Type B pancreatic cell (in vitro differentiated cells): ENCODE measurements at regions not wholly inside any gene's neighbourhood (a gene's known extent, or its start where the extent isn't known, plus 50 kb on each side); places are given as distances from the start of the nearest gene placed in this dataset.

Source experiments
- DNase-seq: peaks from one replicate; pipeline ENCODE4 v3.0.0; 2021; ENCODE audit warnings: mixed read lengths; ENCODE audit not compliant: unreplicated experiment; ENCODE audit errors: extremely low spot score
- H3K27ac Mint-ChIP-seq: 2 replicates; pipeline ENCODE4 v1.8.0; 2021; ENCODE audit warnings: mild to moderate bottlenecking, mixed read lengths
- H3K27me3 Mint-ChIP-seq: 2 replicates; pipeline ENCODE4 v1.8.0; 2021; ENCODE audit warnings: mixed read lengths
- H3K36me3 Mint-ChIP-seq: 2 replicates; pipeline ENCODE4 v1.8.0; 2021; ENCODE audit warnings: mixed read lengths
- H3K4me1 Mint-ChIP-seq: one replicate; pipeline ENCODE4 v1.8.0; 2021; ENCODE audit warnings: mixed read lengths; ENCODE audit not compliant: unreplicated experiment
- H3K4me3 Mint-ChIP-seq: 2 replicates; pipeline ENCODE4 v1.8.0; 2021; ENCODE audit warnings: mild to moderate bottlenecking, mixed read lengths
- H3K9me3 Mint-ChIP-seq: 2 replicates; pipeline ENCODE4 v1.8.0; 2021; ENCODE audit warnings: mixed read lengths
- TF ChIP-seq, protein P1 (sequence below): fragments of 200-600 bp; sonication (generic); conservative IDR thresholded peaks from 2 replicates; pipeline ENCODE4 v1.5.0; 2021; ENCODE audit warnings: antibody characterized with exemption, mild to moderate bottlenecking

DNA sequence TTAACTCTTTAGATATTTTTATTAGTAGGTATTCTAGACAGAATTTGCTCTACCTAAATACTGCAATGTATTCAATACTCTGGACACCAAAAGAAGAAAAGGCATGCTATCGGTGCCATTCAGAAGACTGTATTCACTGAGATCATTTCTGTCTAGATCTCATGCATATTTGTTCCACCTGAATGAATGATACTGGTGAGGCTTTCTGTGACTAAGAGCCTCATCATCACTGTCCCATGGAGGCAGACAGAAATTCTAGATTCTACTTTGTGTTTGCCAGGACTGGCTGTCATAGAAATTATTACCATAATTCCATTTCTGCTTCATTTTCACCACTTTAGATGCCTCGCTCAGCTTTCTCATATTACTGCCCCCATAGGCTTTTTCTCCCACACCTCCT lies 340.7 kb downstream of the MBD2 start:
- H3K27me3 Mint-ChIP-seq = peaks cover 11% of the 10 kb centered on the region
- DNase-seq = no peak
- H3K36me3 Mint-ChIP-seq = no peaks in the 10 kb centered on the region
- no peak overlapping the region for H3K27ac Mint-ChIP-seq
- no peaks in the 10 kb centered on the region for H3K9me3 Mint-ChIP-seq
- H3K4me1 Mint-ChIP-seq = no peaks in the 10 kb centered on the region
- TF ChIP-seq, protein P1, sequence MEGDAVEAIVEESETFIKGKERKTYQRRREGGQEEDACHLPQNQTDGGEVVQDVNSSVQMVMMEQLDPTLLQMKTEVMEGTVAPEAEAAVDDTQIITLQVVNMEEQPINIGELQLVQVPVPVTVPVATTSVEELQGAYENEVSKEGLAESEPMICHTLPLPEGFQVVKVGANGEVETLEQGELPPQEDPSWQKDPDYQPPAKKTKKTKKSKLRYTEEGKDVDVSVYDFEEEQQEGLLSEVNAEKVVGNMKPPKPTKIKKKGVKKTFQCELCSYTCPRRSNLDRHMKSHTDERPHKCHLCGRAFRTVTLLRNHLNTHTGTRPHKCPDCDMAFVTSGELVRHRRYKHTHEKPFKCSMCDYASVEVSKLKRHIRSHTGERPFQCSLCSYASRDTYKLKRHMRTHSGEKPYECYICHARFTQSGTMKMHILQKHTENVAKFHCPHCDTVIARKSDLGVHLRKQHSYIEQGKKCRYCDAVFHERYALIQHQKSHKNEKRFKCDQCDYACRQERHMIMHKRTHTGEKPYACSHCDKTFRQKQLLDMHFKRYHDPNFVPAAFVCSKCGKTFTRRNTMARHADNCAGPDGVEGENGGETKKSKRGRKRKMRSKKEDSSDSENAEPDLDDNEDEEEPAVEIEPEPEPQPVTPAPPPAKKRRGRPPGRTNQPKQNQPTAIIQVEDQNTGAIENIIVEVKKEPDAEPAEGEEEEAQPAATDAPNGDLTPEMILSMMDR = no peak
- no peak overlapping the region for H3K4me3 Mint-ChIP-seq

DNA sequence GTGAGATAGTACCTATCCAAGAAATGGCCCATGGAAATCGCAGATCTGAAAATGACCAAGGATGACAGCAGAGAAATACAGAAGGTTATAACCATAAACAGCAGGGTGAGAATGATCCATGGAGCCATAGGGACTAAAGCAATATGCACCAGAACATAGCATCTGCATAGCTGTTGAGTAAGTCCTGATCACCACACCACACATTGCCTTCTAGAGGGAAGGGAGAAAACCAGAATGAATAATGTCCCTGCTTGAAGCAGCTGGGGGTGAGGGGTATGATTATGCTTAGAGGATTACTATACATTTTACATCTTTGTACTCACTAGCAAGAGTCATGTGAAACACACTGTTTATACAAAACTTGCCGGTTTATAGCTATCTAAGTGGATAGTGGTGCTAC lies 350.4 kb downstream of the MBD2 start:
- Mint-ChIP-seq H3K9me3 (no peaks in the 10 kb centered on the region), H3K36me3 (no peaks in the 10 kb centered on the region), H3K4me1 (no peaks in the 10 kb centered on the region), H3K27ac (no peak overlapping the region), H3K4me3 (no peak overlapping the region), H3K27me3 (peaks cover 38% of the 10 kb centered on the region)
- DNase-seq = no peak
- TF ChIP-seq, protein P1 = no peak

DNA sequence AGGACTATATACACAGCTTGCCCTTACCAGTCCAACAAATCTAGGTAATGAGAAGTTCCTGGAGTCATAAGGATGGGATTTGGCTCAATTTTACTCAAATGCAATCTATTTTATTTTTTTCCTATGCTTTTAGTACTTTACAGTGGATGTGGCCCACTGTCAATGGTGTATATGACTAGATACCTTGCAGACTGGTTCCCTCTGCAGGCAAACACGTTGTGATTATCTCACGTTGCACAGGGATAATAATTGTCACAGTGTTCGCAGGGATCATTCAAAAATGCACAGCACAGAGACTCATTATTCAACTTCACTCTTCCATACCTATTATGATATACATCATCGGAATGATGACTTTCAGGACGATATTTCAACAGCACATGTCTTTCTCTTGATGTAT lies 359.7 kb downstream of the MBD2 start:
- H3K9me3 Mint-ChIP-seq = no peaks in the 10 kb centered on the region
- no peak overlapping the region for H3K4me3 Mint-ChIP-seq
- no peak for DNase-seq
- no peaks in the 10 kb centered on the region for H3K36me3 Mint-ChIP-seq
- H3K27me3 Mint-ChIP-seq = peaks cover 29% of the 10 kb centered on the region
- no peak overlapping the region for H3K27ac Mint-ChIP-seq
- TF ChIP-seq, protein P1 = peak; percentile 12
- no peaks in the 10 kb centered on the region for H3K4me1 Mint-ChIP-seq

DNA sequence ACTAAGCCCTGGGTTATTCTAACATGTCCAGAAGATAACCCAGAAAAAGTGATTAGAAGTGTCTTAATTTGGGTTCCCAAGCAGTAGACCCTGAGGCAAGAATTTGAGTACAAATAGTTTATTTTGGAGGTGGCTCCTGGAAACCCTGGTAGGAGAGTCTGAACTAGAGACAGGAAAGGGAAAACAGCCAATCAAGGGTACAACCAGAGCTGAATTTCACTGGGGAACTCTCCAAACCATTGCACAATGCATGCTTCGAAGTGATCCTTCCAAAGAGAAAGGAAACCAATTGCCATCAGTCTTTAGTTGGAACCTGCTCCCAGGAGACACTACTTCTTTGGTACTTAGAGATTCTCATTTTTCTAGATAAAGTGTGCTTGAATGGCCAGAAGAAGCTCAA lies 361.5 kb downstream of the MBD2 start:
- Mint-ChIP-seq H3K27me3 (peaks cover 17% of the 10 kb centered on the region), H3K9me3 (no peaks in the 10 kb centered on the region), H3K4me3 (no peak overlapping the region), H3K36me3 (no peaks in the 10 kb centered on the region), H3K4me1 (no peaks in the 10 kb centered on the region), H3K27ac (no peak overlapping the region)
- DNase-seq = no peak
- TF ChIP-seq, protein P1 = no peak

DNA sequence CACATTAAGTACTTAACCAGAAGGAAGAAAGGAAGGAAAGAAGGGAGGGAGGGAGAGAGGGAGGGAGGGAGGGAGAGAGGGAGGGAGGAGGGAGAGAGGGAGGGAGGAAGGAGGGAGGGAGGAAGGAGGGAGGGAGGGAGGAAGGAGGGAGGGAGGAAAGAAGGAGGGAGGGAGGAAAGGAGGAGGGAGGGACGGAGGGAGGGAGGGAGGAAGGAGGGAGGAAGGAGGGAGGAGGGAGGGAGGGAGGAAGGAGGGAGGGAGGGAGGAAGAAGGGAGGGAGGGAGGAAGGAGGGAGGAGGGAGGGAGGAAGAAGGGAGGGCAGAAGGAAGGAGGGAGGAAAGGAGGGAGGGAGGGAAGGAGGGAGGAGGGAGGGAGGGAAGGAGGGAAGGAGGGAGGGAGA lies 363.3 kb downstream of the MBD2 start:
- Mint-ChIP-seq H3K36me3 (no peaks in the 10 kb centered on the region), H3K27ac (no peak overlapping the region)

More for the DNA sequence above, 363.3 kb downstream of the MBD2 start:
- Mint-ChIP-seq H3K4me3 (no peak overlapping the region), H3K4me1 (no peaks in the 10 kb centered on the region), H3K9me3 (no peaks in the 10 kb centered on the region), H3K27me3 (peaks cover 20% of the 10 kb centered on the region)
- no peak for DNase-seq
- TF ChIP-seq, protein P1 = no peak
